ENCODE measurements at regions not wholly inside any gene's neighbourhood (a gene's known extent, or its start where the extent isn't known, plus 50 kb on each side); places are given as distances from the start of the nearest gene placed in this dataset.
"Not testable (repeated sequence)": the region's sequence is repeated elsewhere in the genome, so short reads cannot be mapped to it uniquely, and the experiment has no call there.

DNA sequence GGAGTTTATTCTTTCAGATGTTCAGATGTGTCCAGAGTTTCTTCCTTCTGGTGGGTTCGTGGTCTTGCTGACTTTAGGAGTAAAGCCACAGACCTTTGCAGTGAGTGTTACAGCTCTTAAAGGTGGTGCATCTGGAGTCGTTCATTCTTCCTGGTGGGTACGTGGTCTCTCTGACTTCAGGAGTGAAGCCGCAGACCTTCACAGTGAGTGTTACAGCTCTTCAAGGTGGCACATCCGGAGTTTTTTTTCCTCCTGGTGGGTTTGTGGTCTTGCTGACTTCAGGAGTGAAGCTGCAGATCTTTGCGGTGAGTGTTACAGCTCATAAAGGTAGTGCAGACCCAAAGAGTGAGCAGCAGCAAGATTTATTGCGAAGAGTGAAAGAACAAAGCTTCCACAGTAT lies 1263.2 kb downstream of the REEP3 start:
- not testable (repeated sequence) for DNase-seq

DNA sequence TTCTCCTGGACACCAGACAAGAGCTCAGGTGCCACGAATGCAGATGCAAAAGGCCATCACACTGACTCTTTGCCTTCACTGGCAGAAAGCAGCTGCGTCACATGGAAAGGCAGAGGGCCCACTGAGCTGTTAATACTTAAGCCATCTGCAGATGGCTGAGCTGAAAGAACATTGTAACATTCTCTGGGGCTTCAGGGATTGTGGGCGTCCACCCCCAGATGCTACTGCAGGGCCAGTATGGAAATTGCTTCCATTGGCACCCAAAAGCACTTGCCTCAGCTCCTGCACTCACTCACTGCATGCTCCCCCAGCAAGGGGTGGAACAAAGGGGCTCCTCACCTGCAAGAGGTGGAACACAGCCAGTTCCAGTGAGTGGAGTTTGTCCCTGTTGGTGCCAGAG lies 1264.6 kb downstream of the REEP3 start:
- DNase-seq, result no peak

DNA sequence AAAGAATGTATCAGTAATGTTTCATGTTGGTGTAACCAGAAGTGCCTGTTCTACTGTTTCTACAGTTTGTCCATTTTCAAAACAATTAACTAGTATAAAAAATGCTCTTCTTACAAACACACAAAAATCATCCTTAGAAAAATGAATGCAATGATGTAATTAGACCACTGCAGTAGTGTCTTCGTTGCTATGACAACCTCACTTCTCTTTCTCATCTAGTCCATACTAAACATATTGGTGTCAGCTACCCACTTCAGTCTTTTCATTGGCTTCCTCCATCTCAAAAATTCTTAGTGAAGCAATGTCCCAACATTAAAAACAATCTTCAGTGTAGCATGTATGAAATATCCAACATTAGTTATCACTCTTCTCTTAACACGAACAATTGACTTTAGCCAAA lies 1265.8 kb downstream of the REEP3 start:
- no peak for DNase-seq

DNA sequence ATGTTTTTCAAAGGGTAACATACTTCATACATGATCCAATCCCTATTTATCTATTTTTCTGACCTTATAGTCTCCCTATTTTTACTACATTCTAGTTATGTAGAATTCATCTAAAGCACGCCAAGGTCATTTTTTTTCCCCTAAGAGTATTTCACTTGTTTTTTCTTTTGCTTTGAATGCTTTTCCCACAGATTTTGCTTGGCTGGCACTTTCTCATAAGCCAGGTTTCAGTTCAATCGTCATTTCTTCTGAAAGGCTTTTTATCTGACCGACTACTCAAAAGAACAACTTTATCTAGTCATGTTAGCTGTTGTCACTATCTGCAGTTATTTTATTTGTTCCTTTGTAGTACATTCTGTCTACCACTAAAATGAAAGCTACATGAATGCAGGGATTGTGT lies 1274.6 kb downstream of the REEP3 start:
- DNase-seq, result no peak

DNA sequence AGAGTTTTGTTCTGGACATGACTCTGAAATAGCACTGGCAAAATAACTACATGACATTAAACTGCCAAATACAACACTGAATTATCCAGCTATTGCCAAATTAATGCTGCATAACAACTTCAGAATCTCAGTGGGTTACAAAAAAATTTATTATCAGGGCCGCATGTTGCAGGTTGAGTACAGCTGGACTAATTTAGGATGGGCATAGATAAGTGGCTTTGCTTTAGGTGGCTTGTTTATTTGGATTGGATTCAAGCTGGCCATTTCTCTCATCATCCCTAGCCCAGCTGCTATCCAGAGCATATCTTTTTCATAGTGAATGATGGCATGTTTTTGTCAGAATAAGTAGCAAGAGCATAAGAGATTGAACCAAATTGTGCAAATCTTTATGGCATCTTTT lies 1277.1 kb downstream of the REEP3 start:
- no peak for DNase-seq

- DNase-seq, result not testable (repeated sequence)
Measured at GRCh38 chr10:64808233-64808632, 1287.0 kb downstream of the REEP3 start.

DNA sequence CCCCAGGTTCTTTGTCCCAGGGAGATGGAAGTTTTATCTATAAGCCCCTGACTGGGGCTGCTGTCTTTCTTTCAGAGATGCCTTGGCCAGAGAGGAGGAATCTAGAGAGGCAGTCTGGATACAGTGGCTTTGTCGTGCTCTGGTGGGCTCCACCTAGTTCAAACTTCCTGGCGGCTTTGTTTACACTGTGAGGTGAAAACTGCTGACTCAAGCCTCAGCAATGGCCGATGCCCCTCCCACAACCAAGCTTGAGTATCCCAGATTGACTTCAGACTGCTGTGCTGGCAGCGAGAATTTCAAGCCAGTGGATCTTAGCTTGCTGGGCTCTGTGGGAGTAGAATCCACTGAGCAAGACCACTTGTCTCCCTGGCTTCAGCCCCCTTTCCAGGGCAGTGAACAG lies 1288.8 kb downstream of the REEP3 start:
- not testable (repeated sequence) for DNase-seq

GRCh38 chr10:64813391-64813790 lies 1292.2 kb downstream of the REEP3 start:
- no peak for DNase-seq

- no peak for DNase-seq
Measured at GRCh38 chr10:64814201-64814600, 1293.0 kb downstream of the REEP3 start.

DNA sequence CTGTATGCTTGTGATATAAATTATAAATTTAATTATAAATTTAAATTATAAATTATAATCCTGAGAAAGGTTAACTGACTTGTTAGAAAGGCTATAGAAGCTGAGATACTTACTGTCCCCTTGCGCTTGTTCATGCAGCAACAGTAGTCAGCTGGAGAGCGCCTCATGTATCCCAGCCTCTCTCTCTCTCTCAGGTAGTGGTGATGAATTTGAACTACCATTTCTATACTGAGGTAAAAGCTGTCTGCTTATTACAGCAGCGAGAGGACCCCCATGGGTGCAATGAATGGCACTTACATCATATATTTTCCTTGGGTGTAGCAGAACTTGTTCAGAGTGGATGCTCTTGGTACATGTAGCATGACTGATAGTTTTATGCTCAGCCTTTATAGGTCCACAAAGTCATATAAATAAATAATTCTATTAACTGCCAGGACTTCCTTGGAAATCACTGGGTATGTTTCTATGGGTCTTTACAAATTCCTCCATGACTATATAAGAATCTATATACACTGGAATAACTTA lies 1308.7 kb downstream of the REEP3 start:
- DNase-seq, result no peak

DNA sequence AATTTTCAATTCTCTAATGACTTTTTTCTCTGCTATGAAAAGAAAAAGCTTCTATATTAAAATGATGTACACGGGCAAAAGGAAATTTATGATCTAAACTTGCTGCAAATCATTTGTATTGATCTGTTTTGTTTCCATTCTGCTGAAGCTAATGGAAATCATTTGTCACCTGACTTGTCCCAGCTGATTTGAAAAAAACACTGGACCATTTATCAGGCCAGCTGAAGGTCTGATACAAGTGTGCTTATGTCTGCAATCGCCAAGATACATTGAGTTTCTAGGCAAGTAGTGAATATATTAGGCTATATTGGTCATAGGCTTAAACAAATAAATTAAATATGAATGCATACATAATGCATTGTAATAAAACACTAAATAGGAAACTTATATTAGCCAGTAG lies 1309.7 kb downstream of the REEP3 start:
- no peak for DNase-seq

- no peak for DNase-seq
Measured at GRCh38 chr10:64840341-64840740, 1319.1 kb downstream of the REEP3 start.

- no peak for DNase-seq
Measured at GRCh38 chr10:64846700-64847099, 1325.5 kb downstream of the REEP3 start.

- DNase-seq, result no peak
Measured at GRCh38 chr10:64855941-64856340, 1334.7 kb downstream of the REEP3 start.

DNA sequence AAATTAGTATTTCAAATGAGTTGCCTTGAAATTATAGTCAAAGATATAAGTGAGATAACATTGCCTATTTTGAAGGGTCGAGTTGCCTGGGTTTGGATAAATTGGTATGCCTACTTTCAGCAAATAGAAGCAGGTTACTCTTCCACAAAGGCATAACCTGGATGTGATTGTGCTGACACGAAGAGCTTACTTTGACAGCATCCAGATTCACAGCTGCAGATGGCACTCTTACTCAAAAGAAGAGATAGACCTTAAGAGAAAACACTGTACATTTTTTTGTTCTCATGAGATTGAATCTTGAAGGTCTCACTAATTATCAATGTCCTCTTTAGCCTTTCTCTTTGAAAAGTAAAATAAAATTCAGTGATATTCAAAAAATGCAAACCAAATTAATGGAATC lies 1338.7 kb downstream of the REEP3 start:
- DNase-seq, result no peak

- no peak for DNase-seq
Measured at GRCh38 chr10:64863836-64864235, 1342.6 kb downstream of the REEP3 start.

GRCh38 chr10:64867501-64867962 lies 1346.3 kb downstream of the REEP3 start:
- no peak for DNase-seq

DNA sequence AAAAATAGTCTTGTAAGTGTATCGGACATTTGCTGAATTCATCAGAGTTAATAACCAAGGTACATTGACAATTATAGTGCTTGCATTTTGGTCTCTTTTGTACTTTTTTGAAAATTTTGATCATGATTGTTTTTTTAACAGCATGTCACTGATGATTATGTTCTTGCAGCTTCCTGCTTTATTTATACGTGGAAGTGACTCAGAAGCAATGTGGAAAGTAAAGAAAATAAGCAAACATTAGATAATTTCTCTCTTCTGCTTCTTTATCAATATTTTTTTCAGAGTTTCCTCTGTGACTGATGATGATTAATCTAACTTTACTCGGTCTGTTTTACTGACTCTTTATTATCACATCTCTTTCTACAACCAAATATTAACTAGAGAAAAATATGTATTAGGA lies 1351.9 kb downstream of the REEP3 start:
- DNase-seq, result no peak

GRCh38 chr10:64873959-64874358 lies 1352.8 kb downstream of the REEP3 start:
- no peak for DNase-seq

- no peak for DNase-seq
Measured at GRCh38 chr10:64880546-64880945, 1359.3 kb downstream of the REEP3 start.

- DNase-seq, result no peak
Measured at GRCh38 chr10:64881257-64881656, 1360.1 kb downstream of the REEP3 start.

GRCh38 chr10:64896582-64896981 lies 1375.4 kb downstream of the REEP3 start:
- no peak for DNase-seq

DNA sequence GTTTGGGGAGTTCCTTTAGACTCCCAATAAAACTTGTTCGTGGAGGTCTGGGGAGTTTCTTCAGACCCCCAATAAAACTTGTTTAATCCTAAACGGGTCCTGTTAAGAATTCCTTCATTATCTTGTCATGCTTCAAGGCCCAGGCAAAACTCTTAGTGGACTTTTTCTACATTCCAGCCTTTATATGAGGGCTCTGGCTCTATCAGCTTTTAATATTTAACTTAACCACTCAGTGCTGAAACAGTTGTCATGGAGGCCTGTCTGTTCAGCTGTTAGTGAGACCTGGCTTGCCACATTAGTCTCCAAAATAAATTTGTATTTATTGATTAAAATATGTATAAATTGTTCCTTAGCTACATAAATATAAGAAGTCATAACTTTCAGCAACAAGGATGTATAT lies 1385.1 kb downstream of the REEP3 start:
- DNase-seq, result not testable (repeated sequence)

- DNase-seq, result not testable (repeated sequence)
Measured at GRCh38 chr10:64924306-64924705, 1403.1 kb downstream of the REEP3 start.

DNA sequence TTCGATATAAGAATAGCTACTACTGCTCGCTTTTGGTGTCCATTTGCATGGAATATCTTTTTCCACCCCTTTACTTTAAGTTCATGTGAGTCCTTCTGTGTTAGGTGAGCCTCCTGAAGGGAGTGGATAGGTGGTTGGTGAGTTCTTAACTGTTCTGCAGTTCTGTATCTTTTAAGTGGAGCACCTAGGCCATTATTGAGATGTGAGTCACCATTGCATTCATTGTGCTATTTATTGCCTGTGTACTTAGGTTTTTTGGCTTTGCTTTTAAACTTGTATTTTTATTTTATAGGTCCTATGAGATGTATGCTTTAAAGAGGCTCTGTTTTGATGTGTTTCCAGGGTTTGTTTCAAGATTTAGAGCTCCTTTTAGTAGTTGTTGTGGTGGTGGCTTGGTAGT lies 1430.8 kb downstream of the REEP3 start:
- no peak for DNase-seq

GRCh38 chr10:64956441-64956840 lies 1435.2 kb downstream of the REEP3 start:
- no peak for DNase-seq

Data from activated CD8-positive, alpha-beta memory T cell treated with anti-CD3 and anti-CD28 coated beads, Interleukin-2, amount 50 U/mL, for 48 hours (primary cell).